HG02870 (cell line): ENCODE measurements at regions not wholly inside any gene's neighbourhood (a gene's known extent, or its start where the extent isn't known, plus 50 kb on each side); places are given as distances from the start of the nearest gene placed in this dataset.

Source experiments
- ATAC-seq: cut with Tn5 transposase; IDR thresholded peaks from one replicate; pipeline ENCODE4 v1.9.1; 2021; ENCODE audit warnings: mild to moderate bottlenecking, moderate library complexity; ENCODE audit not compliant: unreplicated experiment

- ATAC-seq = no peak
Measured at GRCh38 chr12:63090716-63091115, 60.3 kb downstream of the AVPR1A start.

GRCh38 chr12:63086149-63086915 lies 64.7 kb downstream of the AVPR1A start:
- ATAC-seq = no peak

GRCh38 chr12:63085120-63085519 lies 65.9 kb downstream of the AVPR1A start:
- ATAC-seq = no peak

- ATAC-seq = no peak
Measured at GRCh38 chr12:63084501-63084900, 66.5 kb downstream of the AVPR1A start.

DNA sequence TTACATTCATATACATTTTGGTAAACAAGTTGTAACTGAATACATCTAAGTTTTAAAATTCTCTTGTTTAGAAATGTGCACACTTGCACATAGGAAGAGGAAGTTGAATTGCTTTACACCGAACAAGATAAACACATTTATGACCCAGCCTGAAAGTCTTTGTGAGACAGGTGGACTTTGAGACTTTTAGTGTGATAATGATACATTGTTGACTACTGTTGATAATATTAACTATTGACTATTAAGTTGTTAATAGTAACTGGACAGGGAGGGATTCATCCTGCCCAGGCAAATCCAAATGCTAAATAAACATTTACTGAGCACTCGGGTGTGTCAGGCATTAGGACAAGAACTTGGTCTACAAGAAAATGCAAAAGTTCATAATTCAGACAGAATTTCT lies 68.0 kb downstream of the AVPR1A start:
- ATAC-seq = no peak

- no peak for ATAC-seq
Measured at GRCh38 chr12:63079791-63080502, 71.1 kb downstream of the AVPR1A start.

DNA sequence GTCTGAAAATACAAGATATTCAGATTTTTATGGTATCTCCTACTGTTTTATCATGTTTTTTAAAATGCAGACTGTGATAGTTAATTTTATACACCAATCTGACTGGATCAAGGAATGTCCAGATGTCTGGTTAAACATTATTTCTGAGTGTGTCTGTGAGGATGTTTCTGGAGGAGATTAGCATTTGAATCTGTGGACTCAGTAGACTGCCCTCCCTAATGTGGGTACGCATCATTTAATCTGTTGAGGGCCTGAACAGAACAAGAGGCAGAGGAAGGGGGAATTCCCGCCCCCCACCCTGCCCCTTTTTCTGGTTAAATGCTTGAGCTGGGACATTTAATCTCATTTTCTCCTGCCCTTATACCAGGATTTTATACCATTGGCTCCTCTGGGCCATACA lies 72.1 kb downstream of the AVPR1A start:
- ATAC-seq = no peak

GRCh38 chr12:63075376-63076060 lies 75.5 kb downstream of the AVPR1A start:
- no peak for ATAC-seq

- no peak for ATAC-seq
Measured at GRCh38 chr12:63070709-63071108, 80.3 kb downstream of the AVPR1A start.

GRCh38 chr12:63069860-63070617 lies 81.0 kb downstream of the AVPR1A start:
- ATAC-seq = no peak

DNA sequence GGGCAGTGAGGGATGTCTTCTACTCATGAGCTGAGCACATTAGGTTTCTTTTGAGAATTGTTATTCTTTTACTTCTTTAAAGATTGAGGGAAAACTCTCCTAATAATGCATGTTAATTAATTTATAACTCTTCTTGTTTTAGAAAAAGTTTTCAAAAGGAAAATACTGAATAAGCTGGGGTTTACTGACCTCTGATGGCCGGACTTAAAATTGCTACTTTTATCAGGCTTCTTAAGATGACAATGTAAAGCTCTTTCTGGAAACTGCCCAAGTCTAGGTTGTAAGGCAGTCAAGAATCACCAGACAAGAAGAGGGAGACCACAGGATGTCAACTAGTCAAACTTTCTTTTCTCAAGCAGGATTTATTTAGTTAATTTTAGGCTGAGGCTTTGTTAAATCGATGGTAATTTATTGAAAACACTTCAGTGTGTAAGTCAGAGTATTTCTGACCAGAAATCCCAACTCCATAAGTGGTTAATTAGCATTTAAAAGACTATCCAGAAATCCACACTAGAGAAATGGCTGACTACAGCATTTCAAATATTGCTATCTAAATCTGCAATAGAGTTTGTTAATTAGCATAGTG lies 82.1 kb downstream of the AVPR1A start:
- ATAC-seq = peak; percentile 73

GRCh38 chr12:63066782-63067181 lies 84.2 kb downstream of the AVPR1A start:
- no peak for ATAC-seq

DNA sequence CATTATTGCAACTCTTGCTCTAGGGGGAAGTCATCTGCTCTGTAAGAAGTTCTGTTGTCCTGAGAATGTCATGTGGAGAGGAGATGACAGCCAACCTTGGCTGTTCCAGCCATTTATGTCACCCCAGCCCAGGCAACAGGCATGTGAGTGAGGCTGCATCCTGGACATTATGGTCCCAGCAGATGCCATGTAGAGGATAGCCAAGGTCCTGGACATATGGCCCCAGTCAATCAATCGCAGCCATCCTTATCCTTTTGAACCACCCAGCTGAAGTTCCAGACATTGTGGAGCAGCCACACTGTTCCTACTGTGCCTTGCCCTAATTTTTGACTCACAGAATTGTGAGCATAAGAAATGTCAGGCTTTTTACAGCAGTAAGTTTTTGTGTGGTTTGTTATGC lies 84.9 kb downstream of the AVPR1A start:
- ATAC-seq = no peak

DNA sequence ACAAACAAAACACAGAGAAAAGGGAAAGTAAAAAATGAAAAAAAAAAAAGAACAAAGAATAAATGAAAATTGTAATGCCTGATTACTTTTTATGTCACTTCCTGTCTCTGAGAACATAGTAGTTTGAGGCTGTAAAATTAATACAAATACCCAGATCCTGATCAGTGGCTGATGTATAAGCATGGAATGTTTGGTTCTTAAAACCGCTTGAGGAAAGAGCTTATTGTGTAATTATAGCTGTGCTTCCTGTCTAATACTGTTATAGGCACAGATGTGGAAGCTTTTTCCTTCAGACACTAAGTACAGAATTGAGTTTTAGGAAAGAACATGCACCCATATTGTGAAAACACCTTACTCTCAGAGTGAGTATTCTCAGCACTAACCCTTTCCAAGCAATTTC lies 86.9 kb downstream of the AVPR1A start:
- no peak for ATAC-seq

DNA sequence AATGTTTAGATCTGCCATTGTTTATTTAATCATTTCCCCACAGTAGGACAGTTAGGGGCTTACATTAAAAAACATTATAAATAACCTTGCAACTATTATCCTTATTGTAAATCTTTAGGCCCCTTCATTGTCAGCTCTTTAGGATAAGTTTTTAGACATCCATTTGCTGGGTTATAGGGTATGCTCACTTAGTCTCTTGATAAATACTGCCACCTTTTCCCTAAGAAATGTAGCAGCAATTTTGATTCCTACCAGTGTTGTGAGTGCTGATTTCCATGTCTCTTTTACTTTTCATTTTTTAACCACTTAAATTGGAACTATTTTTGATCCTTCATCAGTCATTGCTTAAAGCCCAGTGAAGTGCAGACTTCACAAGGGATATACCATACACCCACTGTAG lies 94.4 kb downstream of the AVPR1A start:
- ATAC-seq = no peak

GRCh38 chr12:63052696-63053095 lies 98.3 kb downstream of the AVPR1A start:
- no peak for ATAC-seq

DNA sequence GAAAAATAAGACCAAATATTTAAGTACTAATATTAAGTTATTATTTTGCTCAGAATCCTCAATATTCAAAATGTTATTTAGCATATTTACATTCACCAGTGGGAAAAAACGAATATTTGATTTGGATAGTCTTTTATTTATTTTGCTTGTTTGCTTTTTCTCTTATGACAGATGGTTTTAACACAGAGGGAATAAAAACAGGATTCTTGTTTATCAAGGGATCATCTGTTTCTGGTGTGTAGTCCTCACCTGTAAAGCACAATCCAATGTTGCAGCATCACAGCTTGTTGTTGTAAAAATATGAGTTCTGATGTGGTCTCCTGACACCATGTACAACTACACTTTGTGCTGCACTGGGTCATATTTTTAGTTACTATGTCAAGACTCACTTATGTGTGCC lies 103.9 kb downstream of the AVPR1A start:
- ATAC-seq = no peak

- no peak for ATAC-seq
Measured at GRCh38 chr12:63045020-63045860, 105.8 kb downstream of the AVPR1A start.

DNA sequence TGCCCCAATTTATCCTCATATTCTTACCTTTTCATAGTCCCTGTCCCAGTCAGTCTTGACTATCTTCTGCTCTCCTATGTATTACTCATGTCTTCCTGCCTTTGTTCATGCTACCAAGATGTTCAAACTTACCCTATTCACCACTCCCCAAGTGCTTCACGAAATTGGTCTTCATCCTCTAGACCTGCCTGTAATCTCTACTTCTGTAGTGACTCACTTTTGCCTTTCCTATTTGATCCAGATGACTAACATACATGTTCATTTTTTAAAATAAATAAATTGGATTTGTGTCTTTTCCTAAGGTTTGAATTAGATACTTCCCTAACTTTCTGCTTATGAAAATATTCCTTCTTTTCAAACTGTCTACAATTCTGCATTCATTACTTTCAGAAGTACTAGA lies 107.7 kb upstream of the PPM1H start:
- ATAC-seq = no peak

DNA sequence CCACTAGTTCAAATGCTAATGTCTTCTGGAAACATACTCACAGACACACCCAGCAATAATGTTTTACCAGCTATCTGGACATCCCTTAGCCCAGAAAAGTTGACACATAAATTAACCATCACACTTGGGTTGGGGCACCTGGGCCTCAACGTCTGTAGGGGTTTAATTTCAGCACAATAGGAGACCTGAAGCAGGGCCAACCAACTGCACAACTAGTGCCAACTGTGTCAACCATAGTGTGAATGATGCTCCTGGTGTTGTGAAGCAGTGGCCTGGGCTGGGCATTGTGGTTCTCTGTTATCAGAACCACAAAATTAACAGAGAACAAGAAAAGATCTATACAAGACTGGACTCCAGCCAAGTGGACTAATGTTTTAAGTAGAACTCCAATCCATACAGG lies 106.7 kb upstream of the PPM1H start:
- ATAC-seq = no peak
